ENCODE measurements at regions not wholly inside any gene's neighbourhood (a gene's known extent, or its start where the extent isn't known, plus 50 kb on each side); places are given as distances from the start of the nearest gene placed in this dataset.
"Not testable (repeated sequence)": the region's sequence is repeated elsewhere in the genome, so short reads cannot be mapped to it uniquely, and the experiment has no call there.

- TF ChIP-seq, protein P1, sequence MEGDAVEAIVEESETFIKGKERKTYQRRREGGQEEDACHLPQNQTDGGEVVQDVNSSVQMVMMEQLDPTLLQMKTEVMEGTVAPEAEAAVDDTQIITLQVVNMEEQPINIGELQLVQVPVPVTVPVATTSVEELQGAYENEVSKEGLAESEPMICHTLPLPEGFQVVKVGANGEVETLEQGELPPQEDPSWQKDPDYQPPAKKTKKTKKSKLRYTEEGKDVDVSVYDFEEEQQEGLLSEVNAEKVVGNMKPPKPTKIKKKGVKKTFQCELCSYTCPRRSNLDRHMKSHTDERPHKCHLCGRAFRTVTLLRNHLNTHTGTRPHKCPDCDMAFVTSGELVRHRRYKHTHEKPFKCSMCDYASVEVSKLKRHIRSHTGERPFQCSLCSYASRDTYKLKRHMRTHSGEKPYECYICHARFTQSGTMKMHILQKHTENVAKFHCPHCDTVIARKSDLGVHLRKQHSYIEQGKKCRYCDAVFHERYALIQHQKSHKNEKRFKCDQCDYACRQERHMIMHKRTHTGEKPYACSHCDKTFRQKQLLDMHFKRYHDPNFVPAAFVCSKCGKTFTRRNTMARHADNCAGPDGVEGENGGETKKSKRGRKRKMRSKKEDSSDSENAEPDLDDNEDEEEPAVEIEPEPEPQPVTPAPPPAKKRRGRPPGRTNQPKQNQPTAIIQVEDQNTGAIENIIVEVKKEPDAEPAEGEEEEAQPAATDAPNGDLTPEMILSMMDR (IDR thresholded peaks at IDR 0.05; ENCODE audit: insufficient read depth, low read length, poor library complexity, severe bottlenecking) = not testable (repeated sequence)
- TF ChIP-seq EZH2phosphoT487 (conservative IDR thresholded peaks at IDR 0.05; ENCODE audit: low read length) = not testable (repeated sequence)
Observed at GRCh38 chr22:23464796-23465195, 115.3 kb downstream of the IGLL1 start.
